GM20000 (cell line): ENCODE measurements at regions not wholly inside any gene's neighbourhood (a gene's known extent, or its start where the extent isn't known, plus 50 kb on each side); places are given as distances from the start of the nearest gene placed in this dataset.

Experiments used
- DNase-seq: peaks from one replicate; pipeline ENCODE4 v3.0.0; 2012; ENCODE audit warnings: low spot score
- TF ChIP-seq, protein P1 (sequence below): IDR thresholded peaks from 2 replicates; pipeline ENCODE4 v1.5.1; 2012; ENCODE audit warnings: mild to moderate bottlenecking, control low read depth; ENCODE audit errors: extremely low read depth, missing control alignments

DNA sequence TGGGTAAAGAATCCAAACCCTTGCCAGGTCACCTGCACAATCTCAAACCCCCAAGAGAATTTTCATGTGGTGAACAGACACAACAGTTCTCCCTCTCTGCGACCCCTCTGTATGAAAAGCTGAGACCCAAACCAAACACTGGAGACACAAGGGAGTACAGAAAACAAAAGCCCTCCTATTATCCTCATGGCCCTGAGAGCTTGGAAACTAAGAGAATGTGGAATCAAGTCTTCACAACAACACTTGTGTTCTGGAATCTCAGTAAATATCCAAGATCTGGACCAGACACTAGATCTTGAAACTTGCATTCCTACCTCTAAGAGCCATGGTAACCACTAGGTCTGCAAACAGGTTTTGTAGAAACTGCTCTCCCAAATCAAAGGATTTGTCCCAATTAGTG lies 50.1 kb upstream of the CCDC150 start:
- no peak for DNase-seq
- TF ChIP-seq, protein P1, sequence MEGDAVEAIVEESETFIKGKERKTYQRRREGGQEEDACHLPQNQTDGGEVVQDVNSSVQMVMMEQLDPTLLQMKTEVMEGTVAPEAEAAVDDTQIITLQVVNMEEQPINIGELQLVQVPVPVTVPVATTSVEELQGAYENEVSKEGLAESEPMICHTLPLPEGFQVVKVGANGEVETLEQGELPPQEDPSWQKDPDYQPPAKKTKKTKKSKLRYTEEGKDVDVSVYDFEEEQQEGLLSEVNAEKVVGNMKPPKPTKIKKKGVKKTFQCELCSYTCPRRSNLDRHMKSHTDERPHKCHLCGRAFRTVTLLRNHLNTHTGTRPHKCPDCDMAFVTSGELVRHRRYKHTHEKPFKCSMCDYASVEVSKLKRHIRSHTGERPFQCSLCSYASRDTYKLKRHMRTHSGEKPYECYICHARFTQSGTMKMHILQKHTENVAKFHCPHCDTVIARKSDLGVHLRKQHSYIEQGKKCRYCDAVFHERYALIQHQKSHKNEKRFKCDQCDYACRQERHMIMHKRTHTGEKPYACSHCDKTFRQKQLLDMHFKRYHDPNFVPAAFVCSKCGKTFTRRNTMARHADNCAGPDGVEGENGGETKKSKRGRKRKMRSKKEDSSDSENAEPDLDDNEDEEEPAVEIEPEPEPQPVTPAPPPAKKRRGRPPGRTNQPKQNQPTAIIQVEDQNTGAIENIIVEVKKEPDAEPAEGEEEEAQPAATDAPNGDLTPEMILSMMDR = no peak
